ENCODE measurements at regions not wholly inside any gene's neighbourhood (a gene's known extent, or its start where the extent isn't known, plus 50 kb on each side); places are given as distances from the start of the nearest gene placed in this dataset.
"Not testable (repeated sequence)": the region's sequence is repeated elsewhere in the genome, so short reads cannot be mapped to it uniquely, and the experiment has no call there.

GRCh38 chr7:142469696-142470543 is 212.1 kb upstream of the PRSS58 start:
- DNase-seq (ENCODE audit: low read depth, low spot score) = no peak

GRCh38 chr7:142468871-142469665 is 211.2 kb upstream of the PRSS58 start:
- no peak for DNase-seq (ENCODE audit: low read depth, low spot score)

GRCh38 chr7:142467056-142467655 is 209.3 kb upstream of the PRSS58 start:
- not testable (repeated sequence) for DNase-seq (ENCODE audit: low read depth, low spot score)

- no peak for DNase-seq (ENCODE audit: low read depth, low spot score)
These were observed 205.6 kb upstream of the PRSS58 start for GRCh38 chr7:142463401-142463850.

GRCh38 chr7:142461437-142461836 is 203.6 kb upstream of the PRSS58 start:
- no peak for DNase-seq (ENCODE audit: low read depth, low spot score)

GRCh38 chr7:142460402-142461117 is 202.7 kb upstream of the PRSS58 start:
- no peak for DNase-seq (ENCODE audit: low read depth, low spot score)

DNA sequence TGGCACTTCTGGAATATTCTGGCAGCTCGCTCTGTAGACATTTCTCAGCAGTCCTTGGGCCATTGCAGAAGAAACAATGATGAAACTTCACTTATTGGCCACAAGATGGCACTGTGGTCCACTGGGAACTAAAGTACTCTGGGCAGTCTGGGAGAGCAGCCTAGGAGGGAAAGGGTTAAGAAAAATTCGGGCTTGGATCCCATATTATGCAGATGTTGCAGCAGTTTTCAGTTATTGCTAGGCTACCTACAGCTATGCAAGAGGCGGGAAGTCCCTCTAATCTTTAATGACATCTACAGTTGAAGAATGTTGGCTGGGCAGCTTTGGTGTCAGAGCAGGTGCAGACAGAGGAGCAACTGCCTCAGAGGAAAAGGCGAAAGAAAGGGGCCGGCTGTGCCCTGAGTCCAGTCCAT is 201.7 kb upstream of the PRSS58 start:
- no peak for DNase-seq (ENCODE audit: low read depth, low spot score)

- no peak for DNase-seq (ENCODE audit: low read depth, low spot score)
These were observed 199.4 kb upstream of the PRSS58 start for GRCh38 chr7:142457146-142457703.

DNA sequence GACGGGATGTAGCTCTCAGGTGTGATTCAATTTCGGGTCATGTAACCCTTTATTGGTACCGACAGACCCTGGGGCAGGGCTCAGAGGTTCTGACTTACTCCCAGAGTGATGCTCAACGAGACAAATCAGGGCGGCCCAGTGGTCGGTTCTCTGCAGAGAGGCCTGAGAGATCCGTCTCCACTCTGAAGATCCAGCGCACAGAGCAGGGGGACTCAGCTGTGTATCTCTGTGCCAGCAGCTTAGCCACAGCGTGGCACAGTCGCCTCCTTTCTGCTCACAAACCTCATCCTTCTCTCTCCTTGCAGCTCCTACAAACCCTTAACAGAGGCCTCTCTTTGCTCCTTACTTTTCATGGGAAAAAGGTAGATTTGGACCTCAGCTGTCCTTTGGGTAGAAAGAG is 197.5 kb upstream of the PRSS58 start:
- DNase-seq (ENCODE audit: low read depth, low spot score) = no peak

- DNase-seq (ENCODE audit: low read depth, low spot score) = no peak
These were observed 197.0 kb upstream of the PRSS58 start for GRCh38 chr7:142454862-142455261.

GRCh38 chr7:142452791-142453190 is 194.9 kb upstream of the PRSS58 start:
- no peak for DNase-seq (ENCODE audit: low read depth, low spot score)

DNA sequence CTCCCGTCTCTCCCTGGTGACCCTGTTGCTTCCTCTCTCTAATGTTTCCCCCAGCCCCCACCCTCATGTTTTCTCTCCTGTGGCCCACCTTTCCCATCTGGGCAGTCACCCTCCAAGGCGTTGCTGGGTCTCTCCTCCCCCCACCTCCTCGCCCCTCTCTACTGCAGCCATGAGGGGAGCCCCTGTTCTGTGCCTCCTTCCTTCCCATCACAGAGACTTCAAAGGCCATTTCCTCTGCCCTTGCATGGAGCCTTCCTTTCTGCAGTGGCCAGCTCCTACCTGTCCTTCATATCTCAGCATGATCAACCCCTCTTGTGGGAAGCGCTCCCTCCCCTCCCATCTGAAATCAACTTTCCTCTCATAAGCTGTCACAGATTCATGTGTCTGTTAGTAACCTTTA is 194.0 kb upstream of the PRSS58 start:
- no peak for DNase-seq (ENCODE audit: low read depth, low spot score)

DNA sequence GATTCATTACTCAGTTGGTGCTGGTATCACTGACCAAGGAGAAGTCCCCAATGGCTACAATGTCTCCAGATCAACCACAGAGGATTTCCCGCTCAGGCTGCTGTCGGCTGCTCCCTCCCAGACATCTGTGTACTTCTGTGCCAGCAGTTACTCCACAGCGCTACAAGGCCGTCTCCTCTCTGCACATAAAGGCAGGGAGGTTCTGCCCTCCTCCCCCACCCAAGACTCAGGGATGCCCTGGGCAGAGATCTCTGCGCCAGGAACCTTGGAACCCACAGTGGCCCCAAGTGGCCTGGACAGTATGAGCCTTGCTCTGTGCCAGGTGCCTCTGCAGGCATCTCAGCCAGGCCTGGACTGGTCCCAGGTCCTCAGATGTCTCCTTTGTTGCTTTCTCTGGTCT is 193.4 kb upstream of the PRSS58 start:
- DNase-seq (ENCODE audit: low read depth, low spot score) = no peak

GRCh38 chr7:142450695-142451094 is 192.8 kb upstream of the PRSS58 start:
- no peak for DNase-seq (ENCODE audit: low read depth, low spot score)

- no peak for DNase-seq (ENCODE audit: low read depth, low spot score)
These were observed 192.3 kb upstream of the PRSS58 start for GRCh38 chr7:142450206-142450605.

DNA sequence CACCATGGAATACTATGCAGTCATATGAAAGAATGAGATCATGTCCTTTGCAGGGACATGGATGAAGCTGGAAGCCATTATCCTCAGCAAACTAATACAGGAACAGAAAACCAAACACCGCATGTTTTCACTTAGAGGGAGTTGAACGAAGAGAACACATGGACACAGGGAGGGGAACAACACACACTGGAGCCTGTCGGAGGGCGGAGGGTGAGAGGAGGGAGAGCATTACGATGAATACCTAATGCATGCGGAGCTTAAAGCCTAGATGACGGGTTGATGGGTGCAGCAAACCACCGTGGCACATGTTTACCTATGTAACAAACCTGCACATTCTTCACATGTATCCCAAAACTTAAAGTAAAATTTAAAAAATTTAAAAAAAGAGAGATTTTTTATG is 191.0 kb upstream of the PRSS58 start:
- not testable (repeated sequence) for DNase-seq (ENCODE audit: low read depth, low spot score)

GRCh38 chr7:142447762-142448161 is 189.9 kb upstream of the PRSS58 start:
- DNase-seq (ENCODE audit: low read depth, low spot score) = no peak

DNA sequence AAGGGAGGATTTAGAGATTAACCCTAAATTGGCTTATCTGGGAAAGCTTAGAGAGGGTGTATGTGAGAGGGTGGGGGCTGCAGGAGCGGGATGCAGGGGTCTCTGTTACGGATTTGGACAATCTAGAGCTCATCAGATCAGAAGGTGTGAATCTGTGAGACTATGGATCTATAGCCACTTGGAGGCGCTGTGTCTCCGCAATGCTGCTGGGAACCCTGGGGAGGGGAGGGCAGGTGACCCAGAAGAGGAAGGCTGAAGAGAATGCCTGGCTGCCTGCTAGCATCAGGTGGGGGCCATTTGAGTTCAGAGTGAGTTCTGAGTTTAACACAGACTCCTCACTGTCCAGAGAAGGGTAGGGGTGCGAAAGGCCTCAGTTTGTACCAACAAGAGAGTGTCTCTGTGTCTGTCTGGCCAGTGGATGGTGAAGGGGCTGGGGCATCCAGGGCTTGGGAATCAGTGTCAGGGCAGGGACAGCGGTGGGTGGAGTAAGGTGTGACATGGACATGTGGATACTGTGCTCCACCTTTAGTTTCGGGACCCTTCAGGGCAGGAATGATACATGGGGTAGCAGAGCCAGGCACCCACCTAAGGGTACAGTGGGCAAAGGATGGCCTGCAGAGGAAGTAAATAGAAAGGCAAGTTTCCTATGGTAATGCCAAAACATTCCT is 187.3 kb upstream of the PRSS58 start:
- DNase-seq (ENCODE audit: low read depth, low spot score) = no peak

GRCh38 chr7:142443216-142444010 is 185.6 kb upstream of the PRSS58 start:
- no peak for DNase-seq (ENCODE audit: low read depth, low spot score)

DNA sequence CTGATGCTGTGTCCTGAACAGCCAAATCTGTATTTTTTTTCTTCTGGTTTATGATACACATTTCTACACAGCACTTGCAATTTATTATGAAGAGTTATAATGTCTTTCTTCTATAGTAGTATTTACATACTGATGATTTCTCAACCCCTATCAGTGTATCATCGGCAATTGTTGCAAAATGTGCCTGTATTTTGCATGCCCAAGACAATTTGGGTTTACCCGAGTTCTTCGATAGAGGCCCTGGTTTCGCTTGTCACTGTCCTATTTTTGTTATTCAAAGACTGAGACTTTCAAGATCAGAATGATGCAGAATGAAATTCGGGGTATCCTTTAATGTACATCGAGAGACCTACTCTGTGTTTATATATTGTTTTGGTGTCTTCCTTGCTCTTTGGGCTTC is 184.5 kb upstream of the PRSS58 start:
- DNase-seq (ENCODE audit: low read depth, low spot score) = no peak
